ENCODE measurements at regions not wholly inside any gene's neighbourhood (a gene's known extent, or its start where the extent isn't known, plus 50 kb on each side); places are given as distances from the start of the nearest gene placed in this dataset.
A peak's percentile ranks its signal among the peaks of the same experiment; 100 is the strongest.

DNA sequence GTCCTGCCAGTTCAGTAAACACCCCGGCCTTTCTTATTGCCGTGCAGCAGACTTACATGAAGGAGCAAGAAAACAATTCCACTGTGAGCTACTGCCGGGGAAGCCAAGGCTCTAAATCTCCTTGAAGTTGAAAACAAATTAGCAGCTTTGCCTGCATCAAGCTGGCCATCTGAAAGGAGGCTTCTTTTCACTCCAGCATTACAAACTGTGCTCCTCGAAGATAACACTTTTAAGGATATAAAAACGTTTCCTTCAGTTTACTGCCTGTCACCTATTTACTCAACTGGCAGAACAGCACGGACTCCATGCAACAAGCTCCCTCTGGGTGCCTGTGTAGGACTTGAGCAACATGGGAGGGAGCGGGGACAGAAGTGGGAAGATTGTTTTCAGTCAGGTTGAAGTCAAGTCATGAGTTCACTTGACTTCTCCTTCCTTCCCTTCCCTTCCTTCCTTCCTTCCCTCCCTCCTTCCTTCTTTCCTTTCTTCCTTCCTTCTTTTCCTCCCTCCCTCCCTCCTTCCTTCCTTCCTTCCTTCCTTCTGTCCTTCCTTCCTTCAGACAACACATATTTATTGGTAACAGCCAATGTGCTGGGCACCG, 67.4 kb downstream of the ZNF608 start (continued):
- TF ChIP-seq, protein P1, sequence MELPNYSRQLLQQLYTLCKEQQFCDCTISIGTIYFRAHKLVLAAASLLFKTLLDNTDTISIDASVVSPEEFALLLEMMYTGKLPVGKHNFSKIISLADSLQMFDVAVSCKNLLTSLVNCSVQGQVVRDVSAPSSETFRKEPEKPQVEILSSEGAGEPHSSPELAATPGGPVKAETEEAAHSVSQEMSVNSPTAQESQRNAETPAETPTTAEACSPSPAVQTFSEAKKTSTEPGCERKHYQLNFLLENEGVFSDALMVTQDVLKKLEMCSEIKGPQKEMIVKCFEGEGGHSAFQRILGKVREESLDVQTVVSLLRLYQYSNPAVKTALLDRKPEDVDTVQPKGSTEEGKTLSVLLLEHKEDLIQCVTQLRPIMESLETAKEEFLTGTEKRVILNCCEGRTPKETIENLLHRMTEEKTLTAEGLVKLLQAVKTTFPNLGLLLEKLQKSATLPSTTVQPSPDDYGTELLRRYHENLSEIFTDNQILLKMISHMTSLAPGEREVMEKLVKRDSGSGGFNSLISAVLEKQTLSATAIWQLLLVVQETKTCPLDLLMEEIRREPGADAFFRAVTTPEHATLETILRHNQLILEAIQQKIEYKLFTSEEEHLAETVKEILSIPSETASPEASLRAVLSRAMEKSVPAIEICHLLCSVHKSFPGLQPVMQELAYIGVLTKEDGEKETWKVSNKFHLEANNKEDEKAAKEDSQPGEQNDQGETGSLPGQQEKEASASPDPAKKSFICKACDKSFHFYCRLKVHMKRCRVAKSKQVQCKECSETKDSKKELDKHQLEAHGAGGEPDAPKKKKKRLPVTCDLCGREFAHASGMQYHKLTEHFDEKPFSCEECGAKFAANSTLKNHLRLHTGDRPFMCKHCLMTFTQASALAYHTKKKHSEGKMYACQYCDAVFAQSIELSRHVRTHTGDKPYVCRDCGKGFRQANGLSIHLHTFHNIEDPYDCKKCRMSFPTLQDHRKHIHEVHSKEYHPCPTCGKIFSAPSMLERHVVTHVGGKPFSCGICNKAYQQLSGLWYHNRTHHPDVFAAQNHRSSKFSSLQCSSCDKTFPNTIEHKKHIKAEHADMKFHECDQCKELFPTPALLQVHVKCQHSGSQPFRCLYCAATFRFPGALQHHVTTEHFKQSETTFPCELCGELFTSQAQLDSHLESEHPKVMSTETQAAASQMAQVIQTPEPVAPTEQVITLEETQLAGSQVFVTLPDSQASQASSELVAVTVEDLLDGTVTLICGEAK (IDR thresholded peaks at IDR 0.05) = 0 out of 2 replicates have a peak, but pooled peaks have one; percentile 26
- TF ChIP-seq, protein P1 (CRISPR knock-in tag; IDR thresholded peaks at IDR 0.05) = no peak
- TF ChIP-seq HDGF (IDR thresholded peaks at IDR 0.05) = peak; percentile 88; the same call in 1 of the 2 replicates
- TF ChIP-seq TRIM24 (IDR thresholded peaks at IDR 0.05) = peak in 1 of 2 experiments; percentile 23; a peak in 1 of 4 replicates
- no peak for TF ChIP-seq ZNF584 (CRISPR knock-in tag; IDR thresholded peaks at IDR 0.05; ENCODE audit: low read depth)
- TF ChIP-seq GTF2A2 (tag; IDR thresholded peaks at IDR 0.05) = no peak
- TF ChIP-seq YBX1 (IDR thresholded peaks at IDR 0.05) = no peak
- TF ChIP-seq BACH1 (tag; IDR thresholded peaks at IDR 0.05) = 0 out of 2 replicates have a peak, but pooled peaks have one; percentile 18
- TF ChIP-seq ZNF282 (CRISPR knock-in tag; IDR thresholded peaks at IDR 0.05) = no peak
- TF ChIP-seq, protein P2, sequence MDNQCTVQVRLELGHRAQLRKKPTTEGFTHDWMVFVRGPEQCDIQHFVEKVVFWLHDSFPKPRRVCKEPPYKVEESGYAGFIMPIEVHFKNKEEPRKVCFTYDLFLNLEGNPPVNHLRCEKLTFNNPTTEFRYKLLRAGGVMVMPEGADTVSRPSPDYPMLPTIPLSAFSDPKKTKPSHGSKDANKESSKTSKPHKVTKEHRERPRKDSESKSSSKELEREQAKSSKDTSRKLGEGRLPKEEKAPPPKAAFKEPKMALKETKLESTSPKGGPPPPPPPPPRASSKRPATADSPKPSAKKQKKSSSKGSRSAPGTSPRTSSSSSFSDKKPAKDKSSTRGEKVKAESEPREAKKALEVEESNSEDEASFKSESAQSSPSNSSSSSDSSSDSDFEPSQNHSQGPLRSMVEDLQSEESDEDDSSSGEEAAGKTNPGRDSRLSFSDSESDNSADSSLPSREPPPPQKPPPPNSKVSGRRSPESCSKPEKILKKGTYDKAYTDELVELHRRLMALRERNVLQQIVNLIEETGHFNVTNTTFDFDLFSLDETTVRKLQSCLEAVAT (IDR thresholded peaks at IDR 0.05) = peak in 1 of 2 experiments; percentile 58; a peak in 1 of 4 replicates

All from K562 (cell line).